ENCODE measurements at regions not wholly inside any gene's neighbourhood (a gene's known extent, or its start where the extent isn't known, plus 50 kb on each side); places are given as distances from the start of the nearest gene placed in this dataset.

DNA sequence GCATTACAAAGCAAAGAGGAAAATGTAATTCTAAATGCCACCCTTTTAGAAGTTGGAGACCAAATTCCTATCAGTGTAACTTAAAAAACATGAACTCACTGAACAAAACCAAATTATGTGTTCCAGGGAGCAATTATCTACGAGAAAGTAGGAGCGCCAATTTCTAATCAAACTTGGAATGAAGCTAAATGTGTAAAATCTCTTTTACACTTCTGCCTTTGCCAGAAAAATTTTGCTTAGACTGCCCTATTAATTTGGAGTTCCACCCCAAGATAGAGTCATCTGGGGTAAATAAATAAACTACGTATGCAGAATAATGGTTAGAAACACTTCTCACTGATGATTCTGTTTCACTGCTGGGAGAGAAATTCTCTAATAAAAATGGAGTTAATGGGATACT, 825.6 kb downstream of the MTRR start:
- Mint-ChIP-seq H3K4me1 (no peaks in the 10 kb centered on the region), H3K27ac (no peak overlapping the region), H3K9me3 (peaks cover 5% of the 10 kb centered on the region), H3K27me3 (no peaks in the 10 kb centered on the region), H3K36me3 (ENCODE audit: low read depth) (no peaks in the 10 kb centered on the region), H3K4me3 (no peak overlapping the region)
- no peak for ATAC-seq (replicated peaks)

GRCh38 chr5:8695902-8696845, 827.2 kb downstream of the MTRR start:
- Mint-ChIP-seq H3K27ac (no peak overlapping the region), H3K9me3 (peaks cover 5% of the 10 kb centered on the region), H3K36me3 (ENCODE audit: low read depth) (no peaks in the 10 kb centered on the region), H3K27me3 (no peaks in the 10 kb centered on the region), H3K4me3 (no peak overlapping the region), H3K4me1 (no peaks in the 10 kb centered on the region)
- no peak for ATAC-seq (replicated peaks)

GRCh38 chr5:8700222-8700621, 831.3 kb downstream of the MTRR start:
- no peak overlapping the region for H3K4me3 Mint-ChIP-seq
- no peaks in the 10 kb centered on the region for H3K36me3 Mint-ChIP-seq (ENCODE audit: low read depth)
- ATAC-seq (replicated peaks), result no peak
- no peak overlapping the region for H3K27ac Mint-ChIP-seq
- H3K27me3 Mint-ChIP-seq, result no peaks in the 10 kb centered on the region
- H3K9me3 Mint-ChIP-seq, result peaks cover 10% of the 10 kb centered on the region
- no peaks in the 10 kb centered on the region for H3K4me1 Mint-ChIP-seq

DNA sequence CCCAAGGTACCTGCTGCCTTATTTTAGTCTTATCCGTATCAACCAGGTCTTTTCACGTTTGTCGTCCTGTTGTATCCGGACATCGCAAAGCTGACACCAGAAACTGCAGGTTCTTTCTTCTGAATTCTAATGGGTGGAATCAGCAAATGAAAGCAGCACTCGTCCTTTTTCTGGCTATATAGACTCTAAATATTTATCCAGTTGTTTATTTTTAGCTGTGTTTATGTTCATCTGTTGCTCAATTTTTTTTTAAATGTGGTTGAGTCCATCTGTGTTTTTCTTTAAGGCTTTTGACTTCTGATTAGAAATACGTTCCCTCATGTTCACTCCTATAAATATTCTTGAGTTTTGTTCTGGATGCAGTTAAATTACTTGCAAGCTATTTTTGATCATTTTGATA, 831.7 kb downstream of the MTRR start:
- H3K4me1 Mint-ChIP-seq, result no peaks in the 10 kb centered on the region
- no peaks in the 10 kb centered on the region for H3K36me3 Mint-ChIP-seq (ENCODE audit: low read depth)
- H3K9me3 Mint-ChIP-seq, result peaks cover 6% of the 10 kb centered on the region
- no peak overlapping the region for H3K4me3 Mint-ChIP-seq
- no peak for ATAC-seq (replicated peaks)
- no peaks in the 10 kb centered on the region for H3K27me3 Mint-ChIP-seq
- H3K27ac Mint-ChIP-seq, result no peak overlapping the region

DNA sequence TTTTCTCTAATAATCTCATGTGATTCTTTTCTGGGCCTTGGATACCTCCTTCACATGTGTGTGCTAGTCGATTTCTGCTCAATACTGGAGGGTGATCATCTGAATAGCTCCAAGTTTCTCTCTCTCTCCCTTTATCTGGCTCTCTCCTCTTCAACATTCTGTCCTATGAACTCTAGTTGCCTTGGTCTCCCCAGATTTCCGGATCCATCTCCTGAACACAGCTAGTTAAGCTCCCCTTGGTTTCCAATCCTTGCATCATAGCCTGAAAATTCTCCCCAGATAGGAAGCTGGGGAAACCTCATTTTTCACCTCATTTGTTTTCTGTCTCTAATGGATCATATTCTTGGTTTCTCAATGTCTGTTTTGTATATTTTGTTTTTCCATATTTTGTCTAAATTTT, 832.3 kb downstream of the MTRR start:
- H3K36me3 Mint-ChIP-seq (ENCODE audit: low read depth), result no peaks in the 10 kb centered on the region
- no peak for ATAC-seq (replicated peaks)
- no peak overlapping the region for H3K4me3 Mint-ChIP-seq
- H3K27me3 Mint-ChIP-seq, result no peaks in the 10 kb centered on the region
- peaks cover 4% of the 10 kb centered on the region for H3K9me3 Mint-ChIP-seq
- no peak overlapping the region for H3K27ac Mint-ChIP-seq
- H3K4me1 Mint-ChIP-seq, result no peaks in the 10 kb centered on the region

DNA sequence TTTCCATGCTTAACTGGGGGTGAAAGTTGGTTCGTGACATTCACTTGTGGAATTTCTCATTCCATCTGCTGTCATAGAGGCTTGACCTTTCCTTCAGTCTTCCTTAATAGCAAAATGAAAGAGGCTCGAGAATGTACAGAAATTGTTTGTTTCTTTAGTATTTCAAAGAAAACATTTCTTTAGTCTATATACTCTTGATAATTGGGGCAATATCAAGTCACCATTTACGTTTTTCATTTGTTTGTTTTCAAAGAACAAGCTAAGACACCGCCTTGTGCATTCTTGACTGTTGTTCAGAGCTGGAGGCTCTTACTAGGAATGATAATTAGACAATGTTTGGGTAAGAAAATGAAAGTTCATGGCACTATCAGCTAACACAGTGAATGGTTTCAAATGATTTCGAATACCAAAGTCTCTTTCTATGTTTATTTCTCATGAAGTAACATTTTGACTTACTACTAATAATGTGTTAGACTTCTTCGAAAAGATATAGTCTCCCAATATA, 835.4 kb downstream of the SEMA5A start:
- Mint-ChIP-seq H3K4me3 (no peak overlapping the region), H3K4me1 (no peaks in the 10 kb centered on the region), H3K27ac (no peak overlapping the region), H3K36me3 (ENCODE audit: low read depth) (no peaks in the 10 kb centered on the region), H3K9me3 (peaks cover 3% of the 10 kb centered on the region), H3K27me3 (no peaks in the 10 kb centered on the region)
- no peak for ATAC-seq (replicated peaks)

DNA sequence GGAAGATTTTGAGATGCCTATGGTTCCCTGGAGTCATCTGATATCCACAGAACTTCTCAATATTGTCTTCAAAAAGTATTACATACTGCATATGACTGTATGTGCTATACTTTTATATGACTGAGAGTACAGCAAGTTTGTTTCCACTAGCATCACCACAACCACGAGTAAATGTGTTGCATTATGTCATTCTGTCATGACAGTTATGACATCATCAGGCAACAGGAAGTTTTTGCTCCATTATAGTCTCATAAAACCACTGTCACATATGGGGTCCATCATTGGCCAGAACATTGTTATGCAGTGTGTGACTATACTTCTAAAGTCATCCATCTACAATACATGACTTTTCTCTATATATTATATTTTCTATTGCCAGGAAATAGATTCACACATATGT, 831.7 kb downstream of the SEMA5A start:
- Mint-ChIP-seq H3K4me3 (no peak overlapping the region), H3K9me3 (peaks cover under 1% of the 10 kb centered on the region), H3K36me3 (ENCODE audit: low read depth) (no peaks in the 10 kb centered on the region), H3K27ac (no peak overlapping the region), H3K4me1 (no peaks in the 10 kb centered on the region), H3K27me3 (no peaks in the 10 kb centered on the region)
- ATAC-seq (replicated peaks), result no peak

DNA sequence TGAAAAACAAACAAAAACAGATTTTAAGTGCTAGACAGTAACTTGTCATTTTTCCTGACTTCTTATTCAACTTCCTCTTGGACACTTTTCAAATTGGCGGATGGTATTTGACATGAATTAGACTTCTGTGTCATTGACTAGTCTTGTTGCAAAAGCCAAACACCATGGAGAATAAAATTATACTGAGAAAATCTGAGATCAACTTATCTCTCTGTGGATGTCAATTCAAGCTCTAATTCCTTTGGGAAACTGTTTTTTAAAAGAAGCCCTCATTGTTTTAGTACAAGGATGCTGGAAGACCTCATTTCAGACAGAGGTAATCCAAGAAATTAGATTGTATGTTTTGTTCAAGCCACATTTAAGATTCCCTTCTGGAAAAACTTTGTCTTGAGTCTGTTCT, 831.0 kb downstream of the SEMA5A start:
- no peaks in the 10 kb centered on the region for H3K27me3 Mint-ChIP-seq
- no peak overlapping the region for H3K4me3 Mint-ChIP-seq
- no peaks in the 10 kb centered on the region for H3K9me3 Mint-ChIP-seq
- no peaks in the 10 kb centered on the region for H3K36me3 Mint-ChIP-seq (ENCODE audit: low read depth)
- no peak for ATAC-seq (replicated peaks)
- no peak overlapping the region for H3K27ac Mint-ChIP-seq
- no peaks in the 10 kb centered on the region for H3K4me1 Mint-ChIP-seq

DNA sequence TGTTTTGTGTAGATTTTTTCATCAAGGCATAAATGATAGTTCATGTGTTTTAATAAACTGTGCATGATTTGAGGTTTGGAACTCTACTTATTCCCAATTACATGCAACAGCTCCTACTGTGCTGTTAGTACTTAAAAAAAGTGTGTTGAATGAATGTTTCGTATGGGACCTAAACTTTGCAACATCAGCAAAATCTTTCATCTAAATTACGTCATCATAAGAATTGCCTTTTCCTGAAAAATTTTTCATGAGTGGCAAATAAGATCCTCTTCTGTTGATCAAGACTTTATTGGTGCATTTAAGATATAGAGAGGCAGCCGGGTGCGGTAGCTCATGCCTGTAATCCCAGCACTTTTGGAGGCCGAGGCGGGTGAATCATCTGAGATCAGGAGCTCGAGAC, 826.1 kb downstream of the SEMA5A start:
- no peak overlapping the region for H3K27ac Mint-ChIP-seq
- H3K27me3 Mint-ChIP-seq, result no peaks in the 10 kb centered on the region
- H3K4me3 Mint-ChIP-seq, result no peak overlapping the region
- H3K4me1 Mint-ChIP-seq, result no peaks in the 10 kb centered on the region
- peaks cover 9% of the 10 kb centered on the region for H3K9me3 Mint-ChIP-seq
- no peaks in the 10 kb centered on the region for H3K36me3 Mint-ChIP-seq (ENCODE audit: low read depth)
- no peak for ATAC-seq (replicated peaks)

- peaks cover 9% of the 10 kb centered on the region for H3K9me3 Mint-ChIP-seq
- no peak overlapping the region for H3K4me3 Mint-ChIP-seq
- no peak for ATAC-seq (replicated peaks)
- H3K4me1 Mint-ChIP-seq, result no peaks in the 10 kb centered on the region
- H3K36me3 Mint-ChIP-seq (ENCODE audit: low read depth), result no peaks in the 10 kb centered on the region
- H3K27me3 Mint-ChIP-seq, result no peaks in the 10 kb centered on the region
- no peak overlapping the region for H3K27ac Mint-ChIP-seq
Measured at GRCh38 chr5:8720506-8720905, 825.4 kb downstream of the SEMA5A start.

GRCh38 chr5:8721536-8721935, 824.3 kb downstream of the SEMA5A start:
- Mint-ChIP-seq H3K4me1 (no peaks in the 10 kb centered on the region), H3K27me3 (no peaks in the 10 kb centered on the region), H3K36me3 (ENCODE audit: low read depth) (no peaks in the 10 kb centered on the region), H3K27ac (no peak overlapping the region), H3K9me3 (peaks cover 13% of the 10 kb centered on the region), H3K4me3 (no peak overlapping the region)
- ATAC-seq (replicated peaks), result no peak

DNA sequence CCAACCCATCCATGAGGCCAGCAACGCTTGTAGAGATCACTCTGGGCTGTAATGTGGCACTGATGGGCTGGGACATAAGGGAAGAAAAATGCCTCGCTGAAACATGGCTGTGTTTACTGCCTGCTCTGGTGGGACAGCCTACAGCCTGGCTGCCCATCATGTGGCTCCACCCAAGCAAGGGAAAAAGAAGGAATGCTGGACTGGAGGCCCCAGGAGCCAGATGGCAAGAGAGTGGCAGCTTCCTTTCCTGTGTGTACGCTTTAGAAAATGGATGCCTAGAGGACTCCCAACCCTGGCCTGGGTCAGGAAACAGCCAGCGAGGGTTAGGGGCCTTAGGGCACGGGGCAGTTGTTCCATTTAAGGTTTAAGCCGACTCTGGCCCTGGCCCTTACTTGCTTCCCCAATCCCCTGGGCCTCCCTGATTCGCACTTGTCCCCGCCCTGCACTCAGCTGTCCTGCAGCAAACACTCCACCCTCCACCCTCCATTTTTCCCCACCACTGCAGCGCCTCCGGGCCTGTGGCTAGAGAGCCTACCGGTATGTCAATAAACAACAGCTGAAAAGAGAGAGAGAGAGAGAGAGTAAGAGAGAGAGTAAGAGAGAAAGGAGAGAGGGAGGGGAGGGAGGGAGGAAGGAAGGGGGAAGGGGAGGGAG, 819.4 kb downstream of the SEMA5A start:
- no peaks in the 10 kb centered on the region for H3K4me1 Mint-ChIP-seq
- no peak overlapping the region for H3K4me3 Mint-ChIP-seq
- H3K9me3 Mint-ChIP-seq, result peaks cover 10% of the 10 kb centered on the region
- no peak overlapping the region for H3K27ac Mint-ChIP-seq
- ATAC-seq (replicated peaks), result no peak
- H3K36me3 Mint-ChIP-seq (ENCODE audit: low read depth), result no peaks in the 10 kb centered on the region
- H3K27me3 Mint-ChIP-seq, result no peaks in the 10 kb centered on the region

GRCh38 chr5:8727396-8727795, 818.5 kb downstream of the SEMA5A start:
- H3K4me1 Mint-ChIP-seq, result no peaks in the 10 kb centered on the region
- no peaks in the 10 kb centered on the region for H3K27me3 Mint-ChIP-seq
- H3K9me3 Mint-ChIP-seq, result peaks cover 14% of the 10 kb centered on the region
- no peak for ATAC-seq (replicated peaks)
- no peak overlapping the region for H3K27ac Mint-ChIP-seq
- H3K4me3 Mint-ChIP-seq, result no peak overlapping the region
- H3K36me3 Mint-ChIP-seq (ENCODE audit: low read depth), result no peaks in the 10 kb centered on the region

DNA sequence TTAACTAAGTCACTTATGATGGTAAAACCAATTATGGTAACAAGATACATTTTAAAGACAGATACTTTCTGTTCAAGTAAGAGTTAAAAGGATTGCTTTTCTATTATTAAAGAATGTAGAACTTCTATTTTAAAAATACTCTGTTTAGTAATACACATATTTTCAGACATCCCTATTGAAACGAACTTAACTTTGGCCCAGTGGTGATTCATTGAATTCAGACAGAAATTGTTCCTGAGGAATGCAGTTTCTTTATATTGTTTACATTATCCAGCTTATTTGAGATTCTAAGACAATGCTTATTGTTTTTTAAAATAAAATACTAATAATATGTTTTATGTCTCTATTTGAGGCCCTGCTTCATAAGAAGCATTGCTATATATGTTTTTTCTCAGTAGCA, 816.4 kb downstream of the SEMA5A start:
- no peak overlapping the region for H3K4me3 Mint-ChIP-seq
- no peaks in the 10 kb centered on the region for H3K4me1 Mint-ChIP-seq
- H3K27me3 Mint-ChIP-seq, result no peaks in the 10 kb centered on the region
- ATAC-seq (replicated peaks), result no peak
- H3K27ac Mint-ChIP-seq, result no peak overlapping the region
- H3K36me3 Mint-ChIP-seq (ENCODE audit: low read depth), result no peaks in the 10 kb centered on the region
- peaks cover 8% of the 10 kb centered on the region for H3K9me3 Mint-ChIP-seq

DNA sequence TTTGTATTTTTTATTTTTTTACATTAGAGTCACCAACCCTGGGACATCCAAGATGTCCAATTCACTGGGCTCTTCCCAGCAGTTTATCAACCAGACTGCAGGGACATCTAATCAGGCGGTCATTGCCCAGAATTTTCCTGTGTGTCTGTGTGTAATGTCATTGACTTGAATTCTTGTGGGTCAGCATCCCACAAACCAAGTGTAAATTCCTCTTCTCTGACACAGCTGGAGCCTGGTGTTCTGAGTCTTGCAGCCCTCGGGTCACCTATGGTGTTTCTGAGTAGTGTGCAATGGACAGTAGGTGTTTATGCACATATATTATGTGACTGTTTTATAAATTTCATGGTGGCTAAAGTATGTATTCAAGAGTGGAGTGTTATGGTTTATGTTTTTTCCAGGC, 815.7 kb downstream of the SEMA5A start:
- H3K27ac Mint-ChIP-seq, result no peak overlapping the region
- no peak overlapping the region for H3K4me3 Mint-ChIP-seq
- no peaks in the 10 kb centered on the region for H3K27me3 Mint-ChIP-seq
- no peaks in the 10 kb centered on the region for H3K4me1 Mint-ChIP-seq
- peaks cover 8% of the 10 kb centered on the region for H3K9me3 Mint-ChIP-seq
- H3K36me3 Mint-ChIP-seq (ENCODE audit: low read depth), result no peaks in the 10 kb centered on the region
- no peak for ATAC-seq (replicated peaks)
